ENCODE measurements at regions not wholly inside any gene's neighbourhood (a gene's known extent, or its start where the extent isn't known, plus 50 kb on each side); places are given as distances from the start of the nearest gene placed in this dataset.

DNA sequence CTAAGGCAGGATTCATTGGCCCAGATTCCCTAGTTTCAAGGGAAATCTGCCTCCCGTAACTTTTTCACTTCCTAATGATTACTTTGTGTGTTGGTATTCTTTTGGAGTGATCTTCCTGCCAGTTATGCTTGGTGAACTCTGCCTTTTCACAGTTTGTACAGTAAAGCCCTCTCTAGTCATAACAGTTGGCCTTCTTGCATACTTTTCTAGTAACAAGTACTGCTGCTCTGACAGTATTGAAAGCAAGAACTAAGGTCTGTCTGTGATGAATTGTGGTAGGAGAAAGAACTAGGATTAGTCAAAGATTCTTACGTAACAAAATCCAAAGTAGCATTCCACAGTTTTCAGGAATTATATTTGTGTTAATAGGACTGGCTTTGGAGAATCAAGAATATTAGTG, 1457.2 kb upstream of the WWC1 start:
- H3K9ac ChIP-seq (ENCODE audit: control insufficient read depth, insufficient read depth, low read length), result no peak overlapping the region
- H3K4me3 ChIP-seq, result no peak overlapping the region
- DNase-seq (ENCODE audit: low read depth, low spot score), result no peak
- 42% methylated on average over 2 of the region's 2 CpGs for WGBS (ENCODE audit: insufficient coverage, insufficient replicate concordance, low lambda C conversion rate, missing lambda C conversion rate)
- in situ Hi-C loops (cut with MboI) (no loop called here), intact Hi-C loops (cut with micrococcal nuclease; ENCODE audit: unreplicated experiment) (no loop called here)
- H3K4me2 ChIP-seq (ENCODE audit: control insufficient read depth, insufficient read depth), result no peak overlapping the region
- ChIA-PET RAD21 (ENCODE audit: unreplicated experiment) (no interaction called here), SMC1A (ENCODE audit: uncharacterized antibody, unreplicated experiment) (no interaction called here), POLR2A (no interaction called here), CTCF (no interaction called here)
- H3K9me3 ChIP-seq (replicated peaks; ENCODE audit: control insufficient read depth, insufficient read depth, low read length), result no peaks in the 10 kb centered on the region
- FAIRE-seq, result no peak
- no peak for ATAC-seq
- no peak overlapping the region for H2AFZ ChIP-seq (ENCODE audit: control insufficient read depth, low read depth, low read length)
- no peak overlapping the region for H3K27ac ChIP-seq (ENCODE audit: control insufficient read depth, insufficient read depth)
- no peaks in the 10 kb centered on the region for H3K4me1 ChIP-seq (ENCODE audit: control insufficient read depth, insufficient read depth, low read length)
- BruUV-seq (replicated peaks), result no TSS peak
- no peaks in the 10 kb centered on the region for H3K27me3 ChIP-seq (replicated peaks in 1 of 2; ENCODE audit: control insufficient read depth in 2 of 2, insufficient read depth in 2 of 2, low read length in 1 of 2)
- TF ChIP-seq, protein P1, sequence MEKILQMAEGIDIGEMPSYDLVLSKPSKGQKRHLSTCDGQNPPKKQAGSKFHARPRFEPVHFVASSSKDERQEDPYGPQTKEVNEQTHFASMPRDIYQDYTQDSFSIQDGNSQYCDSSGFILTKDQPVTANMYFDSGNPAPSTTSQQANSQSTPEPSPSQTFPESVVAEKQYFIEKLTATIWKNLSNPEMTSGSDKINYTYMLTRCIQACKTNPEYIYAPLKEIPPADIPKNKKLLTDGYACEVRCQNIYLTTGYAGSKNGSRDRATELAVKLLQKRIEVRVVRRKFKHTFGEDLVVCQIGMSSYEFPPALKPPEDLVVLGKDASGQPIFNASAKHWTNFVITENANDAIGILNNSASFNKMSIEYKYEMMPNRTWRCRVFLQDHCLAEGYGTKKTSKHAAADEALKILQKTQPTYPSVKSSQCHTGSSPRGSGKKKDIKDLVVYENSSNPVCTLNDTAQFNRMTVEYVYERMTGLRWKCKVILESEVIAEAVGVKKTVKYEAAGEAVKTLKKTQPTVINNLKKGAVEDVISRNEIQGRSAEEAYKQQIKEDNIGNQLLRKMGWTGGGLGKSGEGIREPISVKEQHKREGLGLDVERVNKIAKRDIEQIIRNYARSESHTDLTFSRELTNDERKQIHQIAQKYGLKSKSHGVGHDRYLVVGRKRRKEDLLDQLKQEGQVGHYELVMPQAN (conservative IDR thresholded peaks at IDR 0.05), result no peak
- no peak for TF ChIP-seq STAT1 (conservative IDR thresholded peaks at IDR 0.05)
- TF ChIP-seq MTA2 (IDR thresholded peaks at IDR 0.05; ENCODE audit: low read depth), result no peak
- no peaks in the 10 kb centered on the region for H3K79me2 ChIP-seq (ENCODE audit: control insufficient read depth, insufficient read depth, low read length)
- H3K36me3 ChIP-seq (ENCODE audit: control insufficient read depth in 2 of 2, insufficient read depth in 2 of 2, low read length in 1 of 2), result no peaks in the 10 kb centered on the region
- H4K20me1 ChIP-seq (ENCODE audit: control insufficient read depth, insufficient read depth), result no peaks in the 10 kb centered on the region

DNA sequence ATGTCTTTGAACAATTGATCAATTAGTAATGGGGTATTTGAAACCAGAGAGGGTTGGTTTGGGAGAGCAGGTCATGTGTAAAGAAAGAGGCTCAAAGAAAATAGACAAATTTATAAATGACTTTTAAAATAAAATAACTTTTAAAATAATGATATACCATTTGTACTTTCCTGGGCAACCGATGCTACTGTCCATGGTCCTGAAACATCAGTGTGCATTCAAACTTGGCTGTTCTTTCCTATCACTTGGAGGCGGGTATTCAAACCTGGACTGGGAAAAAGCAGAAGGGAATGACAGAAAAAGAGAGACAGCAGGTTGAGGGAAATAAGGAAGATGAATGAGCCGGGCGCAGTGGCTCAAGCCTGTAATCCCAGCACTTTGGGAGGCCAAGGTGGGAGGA, 1446.4 kb upstream of the WWC1 start:
- ATAC-seq (no peak), FAIRE-seq (no peak), DNase-seq (ENCODE audit: low read depth, low spot score) (no peak)
- no peak overlapping the region for H3K27ac ChIP-seq (ENCODE audit: control insufficient read depth, insufficient read depth)
- ChIA-PET CTCF (no interaction called here), SMC1A (ENCODE audit: uncharacterized antibody, unreplicated experiment) (no interaction called here), RAD21 (ENCODE audit: unreplicated experiment) (no interaction called here), POLR2A (interaction anchor here (0.6 kb wide), 1 partner anchor 282 kb away, joined by 8 read pairs; no protein-coding TSS in a partner anchor)
- H3K4me1 ChIP-seq (ENCODE audit: control insufficient read depth, insufficient read depth, low read length), result no peaks in the 10 kb centered on the region
- H3K4me3 ChIP-seq, result no peak overlapping the region
- no peak overlapping the region for H3K9ac ChIP-seq (ENCODE audit: control insufficient read depth, insufficient read depth, low read length)
- H3K4me2 ChIP-seq (ENCODE audit: control insufficient read depth, insufficient read depth), result no peak overlapping the region
- H3K27me3 ChIP-seq (replicated peaks in 1 of 2; ENCODE audit: control insufficient read depth in 2 of 2, insufficient read depth in 2 of 2, low read length in 1 of 2), result no peaks in the 10 kb centered on the region
- H3K79me2 ChIP-seq (ENCODE audit: control insufficient read depth, insufficient read depth, low read length), result no peaks in the 10 kb centered on the region
- 54% methylated on average over 4 of the region's 4 CpGs for WGBS (ENCODE audit: insufficient coverage, insufficient replicate concordance, low lambda C conversion rate, missing lambda C conversion rate)
- no peaks in the 10 kb centered on the region for H3K36me3 ChIP-seq (ENCODE audit: control insufficient read depth in 2 of 2, insufficient read depth in 2 of 2, low read length in 1 of 2)
- in situ Hi-C loops (cut with MboI), result no loop called here
- H3K9me3 ChIP-seq (replicated peaks; ENCODE audit: control insufficient read depth, insufficient read depth, low read length), result no peaks in the 10 kb centered on the region
- no peak overlapping the region for H2AFZ ChIP-seq (ENCODE audit: control insufficient read depth, low read depth, low read length)
- H4K20me1 ChIP-seq (ENCODE audit: control insufficient read depth, insufficient read depth), result no peaks in the 10 kb centered on the region
- intact Hi-C loops (cut with micrococcal nuclease; ENCODE audit: unreplicated experiment), result no loop called here
- TF ChIP-seq, protein P2, sequence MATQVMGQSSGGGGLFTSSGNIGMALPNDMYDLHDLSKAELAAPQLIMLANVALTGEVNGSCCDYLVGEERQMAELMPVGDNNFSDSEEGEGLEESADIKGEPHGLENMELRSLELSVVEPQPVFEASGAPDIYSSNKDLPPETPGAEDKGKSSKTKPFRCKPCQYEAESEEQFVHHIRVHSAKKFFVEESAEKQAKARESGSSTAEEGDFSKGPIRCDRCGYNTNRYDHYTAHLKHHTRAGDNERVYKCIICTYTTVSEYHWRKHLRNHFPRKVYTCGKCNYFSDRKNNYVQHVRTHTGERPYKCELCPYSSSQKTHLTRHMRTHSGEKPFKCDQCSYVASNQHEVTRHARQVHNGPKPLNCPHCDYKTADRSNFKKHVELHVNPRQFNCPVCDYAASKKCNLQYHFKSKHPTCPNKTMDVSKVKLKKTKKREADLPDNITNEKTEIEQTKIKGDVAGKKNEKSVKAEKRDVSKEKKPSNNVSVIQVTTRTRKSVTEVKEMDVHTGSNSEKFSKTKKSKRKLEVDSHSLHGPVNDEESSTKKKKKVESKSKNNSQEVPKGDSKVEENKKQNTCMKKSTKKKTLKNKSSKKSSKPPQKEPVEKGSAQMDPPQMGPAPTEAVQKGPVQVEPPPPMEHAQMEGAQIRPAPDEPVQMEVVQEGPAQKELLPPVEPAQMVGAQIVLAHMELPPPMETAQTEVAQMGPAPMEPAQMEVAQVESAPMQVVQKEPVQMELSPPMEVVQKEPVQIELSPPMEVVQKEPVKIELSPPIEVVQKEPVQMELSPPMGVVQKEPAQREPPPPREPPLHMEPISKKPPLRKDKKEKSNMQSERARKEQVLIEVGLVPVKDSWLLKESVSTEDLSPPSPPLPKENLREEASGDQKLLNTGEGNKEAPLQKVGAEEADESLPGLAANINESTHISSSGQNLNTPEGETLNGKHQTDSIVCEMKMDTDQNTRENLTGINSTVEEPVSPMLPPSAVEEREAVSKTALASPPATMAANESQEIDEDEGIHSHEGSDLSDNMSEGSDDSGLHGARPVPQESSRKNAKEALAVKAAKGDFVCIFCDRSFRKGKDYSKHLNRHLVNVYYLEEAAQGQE (IDR thresholded peaks at IDR 0.05; ENCODE audit: low read depth, low read length), result peak; percentile 77
- no peak for TF ChIP-seq ZZZ3 (IDR thresholded peaks at IDR 0.05; ENCODE audit: control insufficient read depth, insufficient read length, low read depth)
- TF ChIP-seq, protein P1 (conservative IDR thresholded peaks at IDR 0.05), result no peak
- no TSS peak for BruUV-seq (replicated peaks)

All from GM12878 (cell line).